NCI-H82 treated with DMSO at 0.1 percent for 48 hours (cell line): ENCODE measurements at regions not wholly inside any gene's neighbourhood (a gene's known extent, or its start where the extent isn't known, plus 50 kb on each side); places are given as distances from the start of the nearest gene placed in this dataset.

ENCODE experiments used
- DNase-seq: peaks from one replicate; lab custom pipeline; 2025; ENCODE audit not compliant: unreplicated experiment; lab: John Stamatoyannopoulos, UW

- DNase-seq: no peak
Measured at GRCh38 chr6:121020656-121021055, 313.6 kb downstream of the TBC1D32 start.

GRCh38 chr6:121008553-121008952 lies 325.7 kb downstream of the TBC1D32 start:
- no peak for DNase-seq

- DNase-seq: no peak
Measured at GRCh38 chr6:121006024-121006423, 328.3 kb downstream of the TBC1D32 start.

- no peak for DNase-seq
Measured at GRCh38 chr6:121000381-121000780, 333.9 kb downstream of the TBC1D32 start.

GRCh38 chr6:120996340-120996739 lies 337.9 kb downstream of the TBC1D32 start:
- no peak for DNase-seq

GRCh38 chr6:120994573-120994967 lies 339.7 kb downstream of the TBC1D32 start:
- DNase-seq: no peak

- DNase-seq: no peak
Measured at GRCh38 chr6:120993929-120994572, 340.2 kb downstream of the TBC1D32 start.

GRCh38 chr6:120992257-120992656 lies 342.0 kb downstream of the TBC1D32 start:
- no peak for DNase-seq

- no peak for DNase-seq
Measured at GRCh38 chr6:120990866-120991265, 343.4 kb downstream of the TBC1D32 start.

- DNase-seq: no peak
Measured at GRCh38 chr6:120981835-120982234, 352.4 kb downstream of the TBC1D32 start.

- DNase-seq: no peak
Measured at GRCh38 chr6:120966321-120966720, 368.0 kb downstream of the TBC1D32 start.

GRCh38 chr6:120965814-120966213 lies 368.5 kb downstream of the TBC1D32 start:
- DNase-seq: no peak

GRCh38 chr6:120960761-120961160 lies 373.5 kb downstream of the TBC1D32 start:
- DNase-seq: no peak

GRCh38 chr6:120954111-120954510 lies 380.2 kb downstream of the TBC1D32 start:
- DNase-seq: peak; percentile 97

- DNase-seq: no peak
Measured at GRCh38 chr6:120951258-120951657, 383.0 kb downstream of the TBC1D32 start.

GRCh38 chr6:120947111-120947510 lies 387.2 kb downstream of the TBC1D32 start:
- no peak for DNase-seq

GRCh38 chr6:120945905-120946594 lies 388.2 kb downstream of the TBC1D32 start:
- DNase-seq: no peak

GRCh38 chr6:120938876-120939472 lies 395.3 kb downstream of the TBC1D32 start:
- DNase-seq: no peak

GRCh38 chr6:120938164-120938875 lies 396.0 kb downstream of the TBC1D32 start:
- DNase-seq: no peak

- DNase-seq: no peak
Measured at GRCh38 chr6:120935908-120936307, 398.4 kb downstream of the TBC1D32 start.

- no peak for DNase-seq
Measured at GRCh38 chr6:120935016-120935415, 399.3 kb downstream of the TBC1D32 start.
